GM21526 (cell line): ENCODE measurements at regions not wholly inside any gene's neighbourhood (a gene's known extent, or its start where the extent isn't known, plus 50 kb on each side); places are given as distances from the start of the nearest gene placed in this dataset.

Source experiments
- ATAC-seq: cut with Tn5 transposase; IDR thresholded peaks from one replicate; pipeline ENCODE4 v1.9.1; 2021; ENCODE audit warnings: moderate library complexity; ENCODE audit not compliant: unreplicated experiment, low FRiP score

DNA sequence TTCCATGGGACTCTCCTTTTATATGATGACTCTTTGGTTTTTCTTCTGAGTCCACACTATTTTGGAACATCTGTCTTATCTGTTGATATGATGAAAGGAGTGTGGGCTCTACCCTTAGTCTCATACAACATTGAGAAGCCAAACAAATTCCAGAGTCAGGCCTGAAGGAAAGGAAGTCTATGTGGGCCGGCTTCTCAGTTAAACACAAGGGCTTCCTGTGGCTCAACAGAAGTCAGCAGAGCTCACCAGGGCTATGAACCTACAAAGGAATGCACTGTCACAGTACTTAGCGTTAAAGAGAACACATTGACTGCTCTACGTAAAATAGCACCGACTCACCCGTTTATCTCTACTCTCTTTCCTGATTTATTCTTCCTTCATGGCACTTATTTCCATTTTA lies 641.0 kb upstream of the FRG1 start:
- ATAC-seq = no peak

DNA sequence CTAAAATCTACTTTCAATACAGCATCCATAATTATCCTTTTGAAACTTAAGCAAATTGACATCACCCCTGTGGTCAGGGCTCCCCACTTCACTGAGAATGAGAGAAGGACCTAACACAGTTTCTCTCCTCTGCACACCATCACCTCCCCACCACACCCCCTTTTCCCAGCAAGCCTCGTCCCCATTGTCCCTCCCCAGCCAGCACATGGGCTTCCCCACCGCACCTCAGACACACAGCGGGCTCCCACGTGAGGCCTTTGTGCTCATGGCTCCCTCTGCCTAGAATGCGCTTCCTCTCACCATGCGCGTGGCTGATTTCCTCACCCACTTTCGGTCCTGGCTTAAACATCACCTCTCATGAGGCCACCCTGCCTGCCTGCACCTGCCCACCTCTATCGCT lies 639.0 kb upstream of the FRG1 start:
- no peak for ATAC-seq

DNA sequence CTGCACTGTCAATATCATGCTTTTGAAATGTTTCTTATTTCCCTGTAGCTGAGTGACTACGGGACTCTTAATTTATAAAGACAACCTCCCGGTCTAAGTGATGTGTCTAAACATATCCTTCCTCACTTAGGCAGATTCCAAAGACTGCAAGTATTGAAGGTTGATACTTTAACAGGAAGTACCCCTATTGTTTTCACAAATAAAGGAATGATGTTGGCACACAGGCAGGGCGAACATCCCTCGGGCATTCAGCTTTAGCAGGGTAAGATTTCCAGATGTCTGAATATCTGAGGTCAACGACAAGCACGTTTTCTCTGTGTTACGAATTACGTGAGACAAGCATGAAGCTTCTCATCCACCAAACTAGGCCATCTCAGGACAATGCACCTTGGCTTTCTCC lies 638.0 kb upstream of the FRG1 start:
- no peak for ATAC-seq

DNA sequence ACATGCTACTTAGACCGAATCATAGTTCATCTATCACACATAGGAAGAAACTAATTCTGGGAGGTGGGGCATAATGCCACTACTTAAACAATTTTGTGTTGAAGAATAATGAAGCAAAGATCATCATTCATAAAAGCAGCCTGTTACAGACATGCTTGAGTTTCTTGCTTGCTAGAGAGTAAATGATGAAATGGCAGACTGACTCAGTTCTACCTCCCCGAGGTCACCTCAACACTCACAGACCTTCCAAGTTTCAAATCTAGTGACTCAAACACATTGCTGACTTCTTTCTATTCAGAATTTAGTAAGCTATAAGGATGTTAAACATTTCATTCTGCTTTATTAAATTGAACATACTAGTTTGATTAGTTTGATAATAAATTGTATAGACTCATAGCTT lies 636.5 kb upstream of the FRG1 start:
- no peak for ATAC-seq

DNA sequence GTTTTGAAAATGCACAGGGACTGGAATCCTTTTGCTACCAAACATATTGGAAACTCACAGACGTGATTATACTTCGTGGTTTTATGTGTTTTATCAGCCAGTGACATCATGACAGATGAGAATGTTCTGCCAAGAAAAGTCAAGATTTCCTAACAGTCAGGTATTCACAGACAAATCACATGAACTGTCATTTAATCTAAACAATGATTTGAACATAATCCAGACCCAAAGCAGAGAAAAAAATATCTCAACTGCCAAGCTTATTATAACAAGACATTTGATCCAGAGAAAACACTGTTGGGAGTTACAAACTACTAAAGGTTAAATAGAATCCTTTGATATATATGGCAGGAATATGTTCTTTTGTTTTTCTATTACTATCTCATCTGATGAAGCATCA lies 635.9 kb upstream of the FRG1 start:
- ATAC-seq = no peak

DNA sequence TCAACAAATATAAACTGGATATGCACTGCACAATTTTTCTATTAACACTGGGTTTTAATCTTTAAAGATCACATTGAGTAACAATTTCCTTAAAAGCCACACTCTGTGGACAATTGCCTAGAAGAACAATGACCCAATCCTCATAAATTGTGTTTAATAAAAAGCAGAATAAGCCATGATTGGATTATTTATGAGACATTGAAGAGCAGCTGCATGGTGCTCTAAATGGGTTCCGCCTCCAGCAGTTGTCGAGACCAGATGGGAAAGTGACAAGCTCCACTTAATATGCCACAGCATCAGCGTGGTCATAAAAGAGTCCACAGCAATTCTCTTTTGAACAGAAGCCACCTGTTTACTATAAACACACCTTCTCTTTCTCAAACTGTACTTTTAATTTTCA lies 635.2 kb upstream of the FRG1 start:
- no peak for ATAC-seq

DNA sequence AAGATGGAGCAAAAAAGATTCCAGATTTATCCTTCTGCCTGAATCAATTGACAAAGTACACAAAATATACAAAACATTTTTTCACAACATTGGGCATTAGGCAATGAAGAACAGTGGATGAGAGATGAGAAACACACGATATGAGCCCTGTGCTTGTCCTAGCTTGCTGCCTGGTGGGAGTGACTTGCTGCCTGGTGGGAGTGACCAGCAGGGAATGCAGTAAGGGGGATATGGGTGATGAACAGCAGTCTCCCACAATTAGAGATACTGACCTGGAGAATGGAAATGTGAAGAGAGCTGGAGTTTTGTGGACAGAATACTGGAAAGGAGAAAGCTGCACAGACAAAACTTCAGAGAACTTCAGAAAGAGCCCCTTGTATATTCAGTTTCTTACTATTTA lies 629.4 kb upstream of the FRG1 start:
- no peak for ATAC-seq

DNA sequence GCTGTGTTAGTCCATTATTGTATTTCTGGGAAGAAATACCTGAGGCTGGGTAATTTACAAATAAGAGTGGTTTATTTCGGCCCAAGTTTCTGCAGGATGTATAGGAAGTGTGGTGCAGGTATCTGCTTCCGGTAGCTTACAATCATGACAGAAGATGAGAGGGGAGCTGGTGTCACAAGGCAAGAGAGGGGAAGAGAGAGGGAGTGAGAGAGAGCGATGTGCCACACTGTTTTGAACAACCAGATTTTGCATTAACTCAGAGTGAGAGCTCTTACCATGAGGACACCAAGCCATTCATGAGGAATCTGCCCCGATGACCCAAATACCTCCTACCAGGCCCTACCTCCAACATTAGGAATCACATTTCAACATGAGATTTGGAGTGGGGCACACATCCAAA lies 627.6 kb upstream of the FRG1 start:
- ATAC-seq = no peak

DNA sequence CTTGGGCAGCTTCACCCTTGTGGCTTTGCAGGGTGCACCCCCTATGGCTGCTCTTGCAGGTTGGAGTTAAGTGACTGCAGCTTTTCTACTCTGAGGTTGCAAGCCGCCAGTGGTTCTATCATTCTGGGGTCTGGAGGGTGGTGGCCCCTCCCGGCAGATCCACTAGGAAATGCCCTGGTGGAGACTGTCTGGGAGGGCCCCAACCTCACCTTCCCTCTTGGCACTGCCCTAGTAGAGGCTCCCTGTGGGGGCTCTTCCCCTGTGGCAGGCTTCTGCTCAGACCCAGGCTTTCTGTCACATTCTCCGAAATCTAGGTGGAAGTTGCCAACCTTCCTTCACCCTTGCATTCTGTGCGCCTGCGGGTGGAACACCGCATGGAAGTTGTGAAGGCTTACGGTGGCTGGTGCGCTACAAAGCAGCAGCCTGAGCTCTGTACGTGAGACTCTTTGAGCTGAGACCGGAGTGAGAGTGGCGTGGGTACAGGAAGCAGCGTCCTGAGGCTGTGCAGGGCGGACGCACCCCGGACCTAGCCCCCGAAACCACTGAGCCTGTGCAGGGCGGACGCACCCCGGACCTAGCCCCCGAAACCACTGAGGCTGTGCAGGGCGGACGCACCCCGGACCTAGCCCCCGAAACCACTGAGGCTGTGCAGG lies 626.7 kb upstream of the FRG1 start:
- ATAC-seq = no peak

DNA sequence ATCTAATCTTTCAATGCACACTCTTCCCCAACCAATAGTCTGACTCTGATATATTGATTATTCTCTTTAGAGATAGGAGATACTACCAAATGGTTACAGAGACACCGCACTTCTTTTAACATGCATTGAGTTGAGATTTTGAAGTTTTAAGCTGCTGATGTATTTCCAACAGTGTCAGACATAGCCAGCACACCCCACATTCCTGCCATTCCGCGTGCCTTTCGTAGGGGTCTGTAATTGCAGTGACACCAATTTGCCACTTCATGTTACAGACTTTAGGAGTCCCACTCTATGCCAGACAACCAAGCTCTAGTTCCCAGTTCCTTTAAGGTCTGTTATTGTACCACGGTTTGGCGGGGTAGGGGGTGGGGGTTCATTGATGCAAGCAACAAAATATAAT lies 618.2 kb upstream of the FRG1 start:
- ATAC-seq = no peak

DNA sequence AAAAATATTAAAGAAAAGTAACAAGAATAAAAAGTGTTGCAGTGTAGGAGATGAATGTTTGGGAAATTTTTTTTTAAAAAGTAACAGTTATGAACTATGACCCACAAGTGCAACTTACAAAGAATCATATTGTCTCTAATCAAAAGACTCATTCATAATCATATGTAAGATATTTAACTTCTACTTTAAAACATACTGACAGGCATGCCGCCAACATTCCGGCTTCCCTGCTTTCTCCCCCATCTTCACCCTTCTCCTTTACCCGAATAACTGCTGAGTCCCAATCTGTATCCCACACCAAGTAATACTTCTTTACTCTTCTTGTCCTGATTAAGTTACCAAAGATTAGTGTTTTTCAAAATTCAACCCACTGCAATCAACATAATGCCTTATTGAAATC lies 598.8 kb upstream of the FRG1 start:
- ATAC-seq = no peak

DNA sequence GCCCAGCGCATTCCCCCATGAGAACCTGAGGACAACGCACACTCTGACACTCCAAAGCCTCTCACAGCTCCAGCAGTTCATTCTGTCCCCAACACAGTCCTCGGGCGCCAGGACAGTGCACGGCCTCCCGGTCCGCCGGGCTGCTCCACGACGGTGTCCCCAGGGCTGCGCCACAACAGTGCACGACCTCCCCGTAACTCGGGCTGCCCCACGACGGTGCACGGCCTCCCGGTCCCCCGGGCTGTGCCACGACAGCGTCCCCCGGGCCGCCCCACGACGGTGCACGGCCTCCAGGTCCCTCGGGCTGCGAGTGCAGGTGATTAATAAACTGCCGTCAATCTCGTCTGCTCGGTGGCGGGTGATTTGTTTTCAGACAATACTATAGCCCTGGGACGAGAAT lies 585.1 kb upstream of the FRG1 start:
- ATAC-seq = no peak

DNA sequence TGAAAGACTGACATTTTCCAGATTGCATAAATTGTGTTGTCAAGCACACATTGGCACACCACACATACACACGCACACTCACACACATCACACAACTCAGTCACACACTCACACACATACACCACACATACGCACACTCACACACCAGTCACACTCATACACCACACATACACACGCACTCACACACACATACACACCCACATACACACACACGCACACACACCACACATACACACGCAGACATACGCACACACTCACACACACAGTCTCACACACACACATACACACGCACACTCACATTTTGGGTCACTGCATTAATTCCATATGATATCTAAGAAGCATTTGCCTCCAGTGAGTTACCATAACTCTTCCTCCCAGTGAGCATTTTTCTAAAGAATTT lies 578.3 kb upstream of the FRG1 start:
- ATAC-seq = no peak

DNA sequence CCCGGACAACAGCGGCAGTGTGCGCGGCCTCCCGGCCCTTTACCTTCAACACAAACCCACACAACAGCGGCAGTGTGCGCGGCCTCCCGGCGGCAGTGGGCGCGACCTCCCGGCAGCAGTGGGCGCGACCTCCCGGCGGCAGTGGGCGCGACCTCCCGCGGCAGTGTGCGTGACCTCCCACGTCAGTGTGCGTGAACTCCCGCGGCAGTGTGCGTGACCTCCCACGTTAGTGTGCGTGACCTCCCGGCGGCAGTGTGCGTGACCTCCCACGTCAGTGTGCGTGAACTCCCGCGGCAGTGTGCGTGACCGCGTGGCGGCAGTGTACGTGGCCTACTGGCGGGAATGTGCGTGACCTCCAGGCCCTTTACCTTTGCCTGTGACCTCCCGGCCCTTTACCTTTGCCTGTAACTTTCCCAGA lies 576.6 kb upstream of the FRG1 start:
- no peak for ATAC-seq

DNA sequence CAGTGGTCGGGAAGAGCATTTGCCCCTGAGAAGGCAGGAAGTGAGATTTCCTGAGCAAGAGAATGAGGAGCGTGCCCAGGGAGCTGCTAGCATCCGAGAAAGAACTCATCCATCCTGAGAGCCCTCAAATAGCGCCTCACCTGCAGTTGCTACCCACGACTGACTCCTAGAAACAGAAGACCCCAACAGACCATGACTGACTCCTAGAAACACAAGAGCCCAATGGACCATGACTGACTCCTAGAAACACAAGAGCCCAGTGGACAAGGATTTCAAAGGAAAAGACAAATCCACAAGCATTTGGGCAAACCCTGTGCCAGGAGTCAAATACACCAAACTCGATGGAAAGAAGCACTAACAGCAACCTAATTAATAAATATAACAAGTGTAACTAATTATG lies 575.2 kb upstream of the FRG1 start:
- no peak for ATAC-seq

DNA sequence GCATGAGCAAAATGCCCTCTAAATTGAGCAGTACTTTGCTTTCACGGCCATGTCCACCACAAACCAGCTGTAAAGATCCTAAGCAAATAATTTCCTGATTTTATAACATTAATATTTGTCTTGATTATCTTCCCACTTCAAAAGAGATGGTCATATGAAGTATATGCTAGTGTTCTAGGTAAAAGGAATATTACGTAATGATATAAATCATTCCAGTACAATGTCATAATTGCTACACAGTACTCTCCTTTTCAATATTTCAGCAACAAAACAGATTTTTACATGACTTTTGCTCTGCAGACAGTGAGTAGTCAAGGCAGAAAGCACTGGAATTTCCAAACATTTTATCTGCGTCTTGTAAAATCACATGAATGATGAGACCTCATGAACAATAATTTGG lies 572.8 kb upstream of the FRG1 start:
- ATAC-seq = no peak

DNA sequence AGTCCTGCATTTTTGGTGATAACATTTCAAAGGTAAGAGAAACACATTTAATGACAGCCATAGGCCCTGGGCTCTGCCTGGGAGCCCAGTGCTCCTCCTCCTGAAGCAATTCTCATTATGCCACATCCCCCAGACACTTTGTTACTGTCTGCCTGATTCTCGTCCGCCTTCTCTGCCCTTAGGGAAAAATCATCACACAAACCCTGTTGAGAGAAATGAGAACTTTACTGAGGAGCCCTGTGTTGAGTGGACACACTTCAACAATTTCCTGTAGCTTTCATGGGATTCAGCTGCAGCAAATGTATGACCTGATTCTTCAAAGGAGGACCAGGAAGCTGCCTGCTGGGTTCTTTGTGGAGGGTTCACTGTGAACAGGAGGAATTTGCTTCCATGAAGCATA lies 566.5 kb upstream of the FRG1 start:
- no peak for ATAC-seq

DNA sequence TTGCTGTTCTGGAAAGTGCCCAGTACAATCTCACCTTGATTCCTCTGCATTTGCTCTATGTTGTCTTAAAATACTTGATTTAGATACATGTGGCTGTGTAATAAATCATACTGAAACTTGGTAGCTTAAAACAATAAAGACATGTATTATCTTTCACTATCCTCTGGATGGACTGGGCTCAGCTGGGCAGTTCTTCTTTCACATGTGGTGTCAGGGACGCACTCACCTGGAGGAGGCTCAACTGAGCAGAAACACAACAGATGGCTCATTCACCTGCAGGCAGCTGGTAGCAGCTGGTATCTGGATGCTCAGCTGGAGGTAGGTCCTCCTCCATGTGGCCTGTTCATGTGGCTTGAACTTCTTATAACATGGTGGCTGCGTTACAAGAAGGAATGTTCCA lies 563.8 kb upstream of the FRG1 start:
- no peak for ATAC-seq

DNA sequence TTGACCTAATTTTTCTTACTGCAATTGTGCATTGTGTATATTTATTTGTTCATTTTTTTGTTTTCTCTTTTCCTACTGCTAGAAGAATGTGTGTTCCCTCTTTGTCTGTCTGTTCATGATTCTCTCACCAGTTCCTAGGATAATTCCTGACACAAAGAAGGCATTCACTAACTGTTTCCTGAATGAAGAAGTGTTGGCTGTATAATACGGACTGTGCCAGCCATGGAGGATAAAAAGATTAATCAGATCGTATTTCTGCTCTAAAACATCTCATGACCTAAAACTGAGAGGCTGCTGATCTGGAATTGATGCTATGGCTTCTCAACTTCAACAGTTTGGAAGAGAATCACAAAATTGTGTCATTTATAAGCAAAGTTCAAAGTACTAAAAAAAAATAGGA lies 563.1 kb upstream of the FRG1 start:
- no peak for ATAC-seq

DNA sequence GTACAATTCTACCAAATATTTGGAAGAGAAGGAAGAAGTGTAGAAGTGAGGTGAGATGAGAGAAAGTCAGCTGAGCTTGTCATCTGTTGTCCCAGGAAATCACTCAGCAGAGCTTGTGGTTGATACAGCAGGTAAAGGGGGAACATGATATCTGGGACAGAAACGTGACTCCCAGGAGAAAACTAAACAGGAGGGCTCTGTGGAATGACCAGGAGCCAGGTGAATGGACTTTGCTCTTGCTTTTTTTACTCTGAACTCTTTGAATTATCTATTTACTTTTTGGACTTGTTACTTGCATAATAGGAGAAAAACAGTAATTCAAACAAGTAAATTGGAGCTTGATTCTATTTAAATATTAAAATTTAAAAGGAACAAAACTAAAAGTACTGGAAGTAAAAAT lies 555.6 kb upstream of the FRG1 start:
- ATAC-seq = no peak

DNA sequence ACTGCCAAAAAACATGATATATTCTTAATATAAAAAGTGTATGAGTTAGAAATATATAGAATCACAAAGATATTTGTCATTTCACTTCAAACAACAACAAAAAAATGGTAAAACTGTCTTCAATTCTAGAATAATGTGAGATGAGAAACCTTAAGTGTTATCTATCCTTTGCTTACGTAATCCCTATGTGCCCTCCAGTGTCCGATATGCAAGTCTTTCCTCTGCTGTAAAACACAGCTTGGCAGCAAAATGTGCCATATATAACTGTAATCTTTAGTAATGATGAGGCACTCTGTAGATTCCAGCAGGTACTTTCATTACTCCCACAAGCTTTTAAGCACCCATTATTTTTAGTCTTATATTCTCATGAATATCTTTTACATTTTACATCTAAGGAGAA lies 555.1 kb upstream of the FRG1 start:
- ATAC-seq = no peak

DNA sequence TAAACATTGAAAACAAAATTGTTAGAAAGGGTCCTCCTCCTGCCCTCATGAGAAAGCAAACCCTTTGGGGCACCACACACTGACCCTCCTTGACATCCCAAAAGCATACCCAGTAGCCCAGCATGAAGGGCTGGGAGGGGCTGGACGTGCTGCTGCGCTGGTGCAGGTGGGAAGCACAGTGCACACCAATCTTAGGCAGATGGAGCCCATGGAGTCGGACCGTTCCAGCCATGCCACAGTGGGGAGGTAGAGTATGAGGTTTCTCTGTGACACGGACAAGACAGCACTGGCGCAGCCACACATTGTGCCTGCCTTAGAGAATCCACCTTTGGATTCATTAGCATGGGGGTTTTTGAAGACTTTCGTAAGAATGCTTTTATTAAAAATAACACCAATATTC lies 544.2 kb upstream of the FRG1 start:
- no peak for ATAC-seq

DNA sequence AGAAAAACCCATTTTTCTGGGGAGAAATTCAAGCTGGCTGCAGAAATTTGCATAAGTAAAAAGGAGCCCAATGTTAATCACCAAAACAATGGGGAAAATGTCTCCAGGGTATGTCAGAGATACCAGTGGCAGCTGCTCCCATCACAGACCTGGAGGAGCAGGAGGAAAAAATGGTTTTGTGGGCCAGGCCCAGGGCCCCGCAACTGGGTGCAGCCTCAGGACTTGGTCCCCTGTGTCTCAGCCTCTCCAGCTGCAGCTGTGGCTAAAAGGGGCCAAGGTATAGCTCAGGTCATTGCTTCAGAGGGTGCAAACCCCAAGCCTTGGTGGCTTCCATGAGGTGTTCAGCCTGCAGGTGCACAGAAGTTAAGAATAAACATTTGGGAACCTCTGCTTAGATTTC lies 536.4 kb upstream of the FRG1 start:
- ATAC-seq = no peak
